Hematopoietic multipotent progenitor cell treated with erythropoietin and hydrocortisone succinate and interleukin-3 and kit ligand, for 15 days (in vitro differentiated cells): ENCODE measurements at regions not wholly inside any gene's neighbourhood (a gene's known extent, or its start where the extent isn't known, plus 50 kb on each side); places are given as distances from the start of the nearest gene placed in this dataset.
"Not testable (repeated sequence)": the region's sequence is repeated elsewhere in the genome, so short reads cannot be mapped to it uniquely, and the experiment has no call there.

ENCODE experiments used
- DNase-seq: peaks from one replicate; pipeline ENCODE4 v3.0.0-alpha.2; 2015; ENCODE audit warnings: low spot score

DNA sequence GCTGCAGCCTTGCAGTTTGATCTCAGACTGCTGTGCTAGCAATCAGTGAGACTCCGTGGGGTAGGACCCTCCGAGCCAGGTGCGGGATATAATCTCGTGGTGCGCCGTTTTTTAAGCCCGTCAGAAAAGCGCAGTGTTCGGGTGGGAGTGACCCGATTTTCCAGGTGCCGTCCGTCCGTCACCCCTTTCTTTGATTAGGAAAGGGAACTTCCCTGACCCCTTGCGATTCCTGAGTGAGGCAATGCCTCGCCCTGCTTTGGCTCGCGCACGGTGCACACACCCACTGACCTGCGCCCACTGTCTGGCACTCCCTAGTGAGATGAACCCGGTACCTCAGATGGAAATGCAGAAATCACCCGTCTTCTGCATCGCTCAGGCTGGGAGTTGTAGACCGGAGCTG lies 203.2 kb downstream of the SNCAIP start:
- not testable (repeated sequence) for DNase-seq

DNA sequence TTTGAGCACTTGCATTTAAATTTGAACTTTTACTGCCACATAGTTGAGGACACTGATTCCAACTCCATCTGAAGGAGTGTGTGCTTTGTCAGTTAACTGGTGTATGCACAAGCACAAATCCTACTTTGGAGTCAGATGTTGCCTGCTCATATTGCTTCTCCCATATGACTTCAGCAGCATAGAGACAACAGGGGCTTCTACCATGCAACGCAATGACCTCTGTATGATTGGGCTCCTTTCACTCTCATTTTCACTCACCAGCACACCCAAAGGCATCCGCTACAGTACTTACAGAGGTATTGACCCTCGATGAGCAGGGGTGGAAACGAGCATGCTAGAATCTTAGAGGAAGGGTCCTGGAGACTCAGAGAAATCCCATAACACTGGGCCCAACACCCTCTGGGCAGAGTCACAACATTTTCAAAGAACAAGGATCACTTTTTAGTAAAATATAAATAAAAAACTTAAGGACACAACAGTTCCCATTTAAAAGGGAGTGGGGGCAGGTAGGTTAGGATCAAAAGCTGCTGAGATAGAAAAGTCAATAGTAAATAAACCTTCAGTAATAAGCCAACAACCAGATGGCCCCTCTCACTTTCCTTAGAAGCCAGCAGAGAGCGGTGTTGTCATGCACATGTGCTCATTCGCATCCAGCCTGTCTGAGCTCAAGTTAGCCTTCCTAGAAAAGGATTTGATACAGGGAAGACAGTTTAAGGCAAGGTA lies 203.8 kb downstream of the SNCAIP start:
- DNase-seq, result no peak

DNA sequence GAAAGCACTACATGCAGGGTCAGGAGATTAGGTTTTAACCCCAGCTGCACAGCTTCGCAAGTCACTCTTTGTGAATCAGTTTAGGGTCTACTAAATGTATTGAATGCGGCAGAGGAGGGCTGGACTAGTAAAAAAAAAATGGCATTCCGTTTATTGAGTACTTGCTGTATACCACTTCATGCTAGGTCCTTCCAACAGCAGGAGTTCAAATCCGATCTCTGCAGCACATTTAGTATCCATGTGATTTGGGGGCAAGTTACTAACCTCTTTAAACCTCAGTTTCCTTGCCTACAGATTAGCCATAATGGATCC lies 204.4 kb downstream of the SNCAIP start:
- no peak for DNase-seq

DNA sequence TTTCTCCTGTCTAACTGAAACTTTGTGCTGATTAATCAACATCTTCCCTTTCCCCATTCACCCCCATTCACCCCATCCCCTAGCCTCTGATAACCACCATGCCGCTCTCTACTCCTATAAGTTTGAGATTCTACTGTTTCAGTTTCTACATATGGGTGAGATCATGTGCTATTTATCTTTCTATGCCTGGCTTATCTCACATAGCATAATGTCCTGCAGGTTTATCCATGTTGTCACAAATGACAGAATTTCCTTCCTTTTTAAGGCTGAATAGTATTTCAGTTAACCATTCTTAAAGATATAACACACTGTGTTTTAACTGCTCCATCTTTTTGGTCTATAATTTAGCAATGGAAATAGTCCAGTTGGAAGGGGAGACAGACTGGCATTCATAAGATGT lies 205.1 kb downstream of the SNCAIP start:
- no peak for DNase-seq

DNA sequence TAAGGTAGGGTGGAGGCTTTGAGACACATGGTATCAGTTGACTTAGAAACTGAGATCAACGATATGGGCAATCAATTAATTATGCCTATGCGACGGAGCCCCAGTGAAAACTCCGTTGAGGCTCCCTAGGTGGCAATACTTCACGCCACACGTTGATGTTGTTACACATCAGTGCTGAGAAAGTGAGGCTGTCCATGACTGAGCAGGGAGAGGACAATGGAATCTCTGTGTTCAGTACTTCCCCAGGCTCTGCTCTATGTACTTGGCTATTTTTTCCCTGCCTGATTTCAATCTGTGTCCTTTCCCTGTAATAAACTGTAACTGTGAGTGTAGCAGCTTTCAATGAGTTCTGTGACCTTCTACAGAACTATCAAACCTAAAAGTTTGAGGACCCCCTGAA lies 211.7 kb downstream of the SNCAIP start:
- no peak for DNase-seq

DNA sequence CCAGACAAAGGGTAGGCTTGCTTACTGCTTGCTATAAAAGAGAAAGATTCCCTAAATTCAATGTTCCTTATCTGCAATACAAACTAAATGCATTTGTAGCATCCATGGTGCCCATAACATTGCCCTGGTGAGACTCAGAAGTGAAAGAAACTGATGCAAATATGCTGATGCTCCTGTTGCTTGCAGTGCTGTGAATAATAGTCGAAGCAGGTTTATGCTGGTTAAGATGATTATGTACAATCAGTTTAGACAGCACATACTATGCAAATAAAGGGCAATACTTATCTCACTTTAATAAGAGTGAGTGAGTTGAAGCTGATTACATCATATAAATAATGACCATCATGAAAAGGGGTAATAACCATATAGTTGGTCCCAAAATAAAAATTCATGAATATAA lies 215.5 kb downstream of the SNCAIP start:
- no peak for DNase-seq

DNA sequence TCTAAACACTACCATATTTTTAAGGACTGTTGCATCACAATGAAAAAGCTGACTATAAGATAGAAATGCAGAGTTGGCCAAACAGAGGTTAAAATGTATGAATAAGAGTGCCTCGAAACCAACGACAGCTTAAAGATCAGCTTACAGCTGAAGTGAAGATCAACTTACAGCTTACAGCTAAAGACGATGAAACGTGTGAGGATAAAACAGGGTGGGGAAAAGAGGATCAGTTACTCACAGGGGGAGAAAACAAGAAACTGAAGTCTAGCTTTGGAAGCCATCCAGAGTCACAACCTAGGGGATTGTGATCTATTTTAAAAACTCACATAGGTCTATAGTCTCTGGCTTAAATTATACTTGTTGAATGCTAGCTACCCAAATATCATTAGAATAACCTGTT lies 220.0 kb downstream of the SNCAIP start:
- no peak for DNase-seq

DNA sequence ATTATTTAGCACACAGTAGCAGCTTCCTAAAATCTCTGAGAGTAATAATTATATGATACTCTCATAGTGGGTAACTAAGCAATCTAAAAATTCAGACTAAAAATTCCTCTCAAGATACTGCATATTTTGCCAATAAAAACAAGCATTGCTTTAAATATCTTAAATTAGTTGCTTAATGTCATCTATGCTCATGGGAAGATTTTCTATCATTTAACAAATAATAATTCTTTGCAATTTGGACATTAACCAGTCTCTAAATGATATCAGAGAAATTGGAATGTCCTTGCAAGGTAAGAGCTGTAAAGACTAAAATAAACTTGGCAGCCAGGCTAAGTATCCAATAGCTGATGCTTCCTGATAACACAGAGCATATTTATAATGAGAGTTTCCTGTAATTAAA lies 221.8 kb downstream of the SNCAIP start:
- no peak for DNase-seq

DNA sequence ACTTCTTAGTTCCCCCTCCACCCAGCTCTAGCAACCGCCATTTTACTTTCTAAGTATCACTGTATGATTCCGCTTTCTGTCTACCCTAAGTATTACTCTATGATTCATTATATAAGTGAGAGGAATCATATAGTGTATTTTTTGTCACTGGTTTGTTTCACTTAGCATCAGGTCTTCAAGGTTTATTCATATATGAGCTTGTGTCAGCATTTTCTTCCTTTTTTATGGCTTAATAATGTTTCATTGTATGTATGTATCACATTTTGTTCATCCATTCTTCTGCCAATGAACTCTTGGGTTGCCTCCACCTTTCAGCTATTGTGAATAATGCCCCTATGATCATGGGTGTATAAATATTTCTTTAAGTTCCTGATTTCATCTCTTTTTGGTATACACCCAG lies 222.8 kb downstream of the SNCAIP start:
- DNase-seq, result no peak

DNA sequence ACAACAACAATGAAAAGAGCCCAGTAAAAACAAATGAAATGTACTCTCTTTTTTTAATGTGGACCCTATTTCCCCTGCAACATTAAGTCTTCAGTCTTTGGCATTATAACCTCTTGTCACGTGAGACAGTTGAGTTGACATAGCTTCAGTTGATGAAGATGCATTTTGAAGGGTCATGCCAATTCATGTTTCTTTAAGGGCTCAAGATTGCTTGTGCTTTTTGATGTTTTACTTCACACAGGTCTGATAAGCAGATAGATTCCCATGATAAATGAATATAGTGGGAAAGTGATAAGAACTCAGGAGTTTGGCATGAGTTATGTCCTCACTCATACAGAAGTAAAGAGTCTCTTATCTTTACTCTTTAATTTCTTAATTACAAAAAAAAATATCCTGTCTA lies 229.4 kb downstream of the SNCAIP start:
- DNase-seq, result no peak

DNA sequence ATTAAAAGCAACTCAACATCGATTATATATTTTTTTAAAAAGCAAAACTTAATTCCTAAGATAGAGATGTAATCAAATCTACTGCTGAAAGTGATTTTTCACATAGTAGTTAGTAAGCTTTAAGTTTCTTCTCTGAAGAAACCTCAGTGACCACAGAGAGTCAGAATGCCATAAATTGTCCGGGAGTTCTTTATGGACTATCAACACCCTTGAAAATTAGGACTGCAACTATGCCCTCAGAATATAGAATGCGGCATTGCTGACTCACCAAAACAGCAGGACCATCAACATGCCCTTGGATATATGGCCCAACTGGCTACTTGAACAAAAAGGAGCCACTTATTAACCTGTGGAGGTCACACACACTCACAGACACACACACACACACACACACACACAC lies 228.9 kb upstream of the SNX2 start:
- no peak for DNase-seq

DNA sequence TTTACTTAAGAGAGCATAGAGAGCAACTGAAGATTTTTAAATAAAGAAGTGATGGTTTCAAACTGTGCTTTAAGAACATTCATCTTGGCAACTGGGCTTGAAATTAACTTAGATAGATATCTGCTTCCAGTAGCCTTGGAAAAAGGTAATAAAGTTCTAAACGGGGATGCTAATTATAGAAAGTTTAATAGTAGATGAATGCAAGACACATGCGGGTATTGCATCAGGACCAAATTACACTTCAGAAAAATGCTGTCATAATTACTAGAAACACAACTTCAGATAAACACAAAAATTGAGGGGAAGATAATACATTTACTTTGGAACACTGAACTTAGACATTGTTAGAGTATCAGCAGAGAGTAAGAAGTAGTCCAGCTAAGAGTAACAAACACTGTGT lies 227.7 kb upstream of the SNX2 start:
- no peak for DNase-seq

DNA sequence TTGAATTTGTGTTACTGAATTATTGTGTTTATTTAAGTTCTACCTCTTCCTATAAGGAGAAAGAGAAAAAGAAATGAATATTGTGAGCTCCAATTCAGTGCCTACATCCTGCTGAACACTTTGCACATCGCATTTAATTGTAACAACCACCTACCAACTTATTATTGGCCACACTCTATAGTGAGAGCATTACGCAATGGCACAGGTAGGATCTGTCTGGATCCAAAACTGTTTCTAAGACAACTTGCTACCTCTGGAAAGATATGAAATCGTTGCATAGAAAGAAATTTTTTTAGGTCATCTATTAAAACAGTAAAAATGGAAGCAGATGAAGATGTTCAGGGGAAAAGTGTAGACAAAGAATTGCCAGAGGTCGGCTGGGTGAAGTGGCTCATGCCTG lies 227.2 kb upstream of the SNX2 start:
- DNase-seq, result no peak

DNA sequence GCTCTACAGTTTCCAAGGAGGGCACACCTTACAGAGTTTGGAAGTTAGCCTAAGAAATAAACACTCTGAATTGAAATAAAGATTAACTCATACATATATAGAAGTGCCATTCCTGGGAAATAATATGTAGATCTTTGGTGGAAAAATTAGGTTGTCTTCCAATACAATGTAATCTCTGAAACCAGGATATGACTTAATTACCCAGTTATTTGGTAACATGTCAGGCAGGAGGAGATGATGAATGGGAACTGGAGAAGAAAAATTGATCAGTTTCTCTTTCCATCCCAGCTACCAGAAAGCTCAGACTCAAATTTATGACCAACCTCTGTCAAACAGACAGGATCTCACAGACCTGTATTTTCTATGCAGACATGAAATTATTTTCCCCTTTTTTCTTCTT lies 215.2 kb upstream of the SNX2 start:
- DNase-seq, result no peak

DNA sequence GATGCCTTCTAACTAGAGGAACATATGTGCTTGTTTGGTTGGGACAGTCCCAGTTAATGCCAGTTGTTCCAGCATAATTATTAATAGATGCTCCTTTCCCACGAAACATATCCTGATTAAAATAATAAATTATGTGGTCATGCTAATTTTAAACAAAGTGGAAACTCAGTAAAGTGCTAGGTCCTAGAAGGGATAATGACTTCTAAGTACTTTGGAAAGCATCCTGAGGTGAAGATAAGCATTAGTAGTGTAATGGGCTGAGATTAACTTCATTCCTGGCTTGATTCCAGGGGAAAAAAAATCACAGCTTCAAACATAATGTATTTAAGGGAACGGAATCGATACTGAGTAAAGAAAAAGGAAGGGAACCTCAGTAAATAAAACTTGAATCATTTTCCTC lies 213.7 kb upstream of the SNX2 start:
- DNase-seq, result no peak

DNA sequence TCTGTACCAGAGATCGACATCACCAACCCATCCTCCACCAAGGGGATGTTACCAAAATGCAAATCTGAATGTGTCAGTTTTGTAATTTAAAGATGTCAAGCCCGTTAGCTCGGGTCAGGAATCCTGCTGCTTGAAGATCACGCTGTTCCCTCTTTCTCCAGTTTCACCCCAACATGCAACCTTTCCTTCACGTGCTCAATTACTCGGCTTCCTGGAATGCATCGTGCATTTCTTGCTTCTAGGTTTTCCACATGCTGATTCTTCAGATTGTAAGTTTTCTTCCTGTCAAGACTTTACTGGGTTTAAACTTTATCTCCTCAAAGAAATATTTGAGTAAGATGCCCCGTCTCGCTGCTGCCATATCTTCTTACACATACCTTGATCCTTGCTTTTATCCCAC lies 209.5 kb upstream of the SNX2 start:
- no peak for DNase-seq

DNA sequence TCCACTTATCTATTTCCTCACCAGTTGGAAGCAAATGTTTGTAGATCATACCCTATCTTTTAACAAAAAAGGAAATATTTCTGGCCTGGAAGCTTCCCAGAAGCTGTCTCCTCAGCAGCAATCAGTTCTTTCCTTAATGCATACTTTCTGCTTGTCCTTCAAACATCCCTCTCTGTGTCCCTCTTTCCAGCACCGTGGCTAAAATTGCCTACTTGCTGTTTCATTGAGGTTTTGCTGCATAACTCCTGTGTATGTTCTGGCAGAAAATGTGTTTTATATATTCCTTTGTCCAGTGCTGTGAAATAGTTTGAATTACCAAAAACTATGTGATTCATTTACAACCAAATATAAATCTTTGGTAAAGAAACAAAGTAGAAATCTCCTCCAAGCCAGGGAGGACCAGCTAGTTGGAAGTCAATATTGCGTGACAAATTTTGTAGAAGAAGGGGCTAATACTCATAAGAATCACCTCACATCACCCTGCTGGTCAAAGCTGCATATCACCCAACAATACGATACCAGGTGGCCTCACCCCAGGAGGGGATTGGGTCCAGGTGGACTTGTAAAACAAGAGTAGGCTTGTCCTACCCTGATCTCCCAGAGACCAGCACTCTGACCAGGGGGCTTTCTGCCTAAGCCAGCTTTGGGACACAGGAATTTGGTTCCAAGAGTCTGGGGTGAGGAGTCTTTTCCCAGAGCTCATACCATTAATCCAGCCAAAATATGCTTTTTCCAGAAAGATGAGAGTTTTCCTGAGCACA lies 198.4 kb upstream of the SNX2 start:
- no peak for DNase-seq

DNA sequence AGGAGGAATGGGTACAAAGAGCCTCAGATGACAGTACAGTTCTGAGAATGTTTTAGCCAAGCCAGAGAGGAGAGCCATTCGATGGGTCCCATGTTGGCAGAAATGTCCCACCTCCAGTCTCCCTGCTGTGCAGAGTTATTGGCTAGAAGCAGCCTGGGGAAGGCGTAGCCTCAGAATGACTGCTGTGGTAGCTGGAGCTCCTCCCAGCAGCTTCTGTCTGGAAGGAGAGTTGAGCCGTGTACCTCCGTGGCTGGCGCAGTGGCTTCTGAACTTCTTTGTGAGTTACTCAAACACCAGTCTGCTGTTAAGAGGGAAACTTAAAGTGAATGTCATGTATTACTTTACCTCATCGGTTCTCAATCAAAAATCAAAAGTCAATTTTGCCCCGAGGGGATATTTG lies 193.3 kb upstream of the SNX2 start:
- DNase-seq, result no peak

DNA sequence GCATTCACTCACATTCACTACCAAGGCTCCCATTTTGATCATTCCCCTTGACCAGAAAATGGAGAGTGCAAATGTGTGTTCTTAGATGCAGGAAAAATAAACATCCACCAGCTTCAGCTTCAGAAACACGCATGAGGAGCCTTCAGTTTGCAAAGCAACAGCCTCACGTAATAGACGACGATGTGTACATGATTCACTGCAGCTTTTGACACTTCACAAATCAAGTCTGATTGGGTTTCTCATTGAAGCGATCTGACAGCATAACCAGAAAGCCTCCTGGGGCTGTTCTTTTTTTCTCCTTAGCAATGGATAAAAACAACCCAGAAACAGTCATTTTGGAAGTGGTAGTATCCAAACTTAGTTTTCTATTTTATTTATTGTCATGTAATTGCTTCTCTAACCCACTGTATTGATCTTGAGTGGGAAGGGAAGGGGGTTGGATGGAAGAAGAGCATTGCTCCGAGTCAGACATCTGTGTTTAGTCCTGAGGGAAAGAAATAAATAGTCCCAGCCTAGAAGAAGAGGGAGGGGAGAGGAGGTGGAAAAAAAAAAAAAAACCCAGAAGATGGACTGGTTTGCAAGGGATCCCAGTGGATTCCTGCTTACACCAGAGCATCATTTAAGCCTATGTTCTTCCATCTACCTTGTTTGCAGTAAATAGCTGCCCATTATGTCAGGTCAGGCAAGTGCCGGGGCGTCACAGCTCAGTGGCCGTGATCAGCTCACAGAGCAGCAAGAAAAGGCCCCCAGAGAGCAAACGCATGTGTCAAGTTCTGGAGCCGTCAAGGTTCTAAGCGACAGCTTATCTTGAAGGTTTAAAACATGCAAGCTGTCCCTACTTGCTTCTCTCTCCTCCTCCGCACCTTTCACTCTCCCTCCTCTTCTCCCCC lies 190.2 kb upstream of the SNX2 start:
- no peak for DNase-seq

DNA sequence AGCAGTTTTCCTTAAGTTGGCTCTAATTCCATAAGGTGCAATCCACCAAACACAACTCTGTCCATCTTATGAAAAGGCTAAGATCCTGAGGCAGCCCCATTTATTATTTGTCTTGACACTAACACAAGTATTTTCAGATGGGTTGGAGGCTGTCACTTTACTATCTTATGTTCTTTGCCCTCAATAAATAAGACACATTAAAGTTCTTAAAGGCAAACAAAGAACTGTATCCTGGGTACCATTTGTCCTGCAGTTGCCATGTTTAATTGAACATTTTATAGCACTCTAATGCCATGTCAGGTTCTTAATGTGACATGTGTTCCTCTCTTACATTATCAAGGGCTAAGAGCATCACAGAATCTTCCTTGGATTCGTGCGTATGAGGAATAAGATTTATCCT lies 189.5 kb upstream of the SNX2 start:
- no peak for DNase-seq

DNA sequence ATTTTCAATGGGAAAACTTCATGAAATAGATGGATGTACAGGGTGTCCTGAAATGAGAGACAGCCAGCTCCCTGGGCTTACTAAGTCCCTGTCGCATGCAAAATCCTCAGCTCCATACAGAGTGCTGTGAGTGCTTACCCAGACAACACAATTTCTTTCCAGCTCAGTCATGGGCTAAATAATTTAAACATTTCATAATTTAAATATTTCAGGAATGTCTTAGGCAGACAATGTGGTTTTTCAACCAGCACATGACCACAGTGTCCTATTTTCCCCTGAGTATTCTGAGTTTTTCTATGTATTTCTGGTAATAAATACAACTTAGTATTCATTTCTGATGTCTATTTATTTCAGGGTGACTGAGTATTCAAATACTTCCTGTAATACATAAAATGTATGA lies 188.5 kb upstream of the SNX2 start:
- no peak for DNase-seq

DNA sequence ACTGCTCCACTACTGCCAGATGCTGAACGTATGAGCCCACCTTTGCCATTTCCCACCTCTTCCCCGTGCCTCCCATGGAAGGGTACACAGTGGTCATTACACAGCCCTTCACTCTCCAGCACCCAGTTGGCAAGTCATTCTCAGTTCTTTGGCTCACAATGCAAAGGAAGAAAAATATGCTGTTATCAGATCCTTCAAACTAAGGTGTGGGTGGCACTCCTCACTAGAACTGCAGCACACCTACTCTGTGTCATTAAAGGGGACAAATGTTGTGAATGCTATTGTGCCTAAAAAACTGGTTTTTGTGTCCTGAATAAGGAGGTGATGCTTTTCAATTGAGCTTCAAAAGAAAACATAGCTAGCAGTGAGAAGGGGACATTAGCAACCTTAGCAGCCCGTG lies 183.1 kb upstream of the SNX2 start:
- no peak for DNase-seq

DNA sequence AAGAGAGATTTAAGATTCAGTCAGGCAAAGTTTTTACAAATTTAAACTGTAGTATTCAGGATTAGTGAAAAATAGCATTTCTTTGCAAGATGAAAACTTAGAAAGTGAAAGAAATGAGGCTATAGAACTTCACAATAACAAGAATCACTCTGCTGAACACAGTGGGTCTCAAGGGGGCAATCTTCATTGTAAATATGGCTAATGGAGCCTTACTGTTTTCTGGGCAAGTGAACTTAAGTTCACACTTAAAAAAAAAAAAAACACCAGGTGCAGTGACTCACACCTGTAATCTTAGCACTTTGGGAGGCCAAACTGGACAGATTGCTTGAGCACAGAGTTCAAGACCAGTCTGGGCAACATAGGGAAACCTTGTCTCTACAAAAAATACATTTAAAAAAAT lies 175.9 kb upstream of the SNX2 start:
- DNase-seq, result no peak
